Bronchial epithelial cell (primary cell): ENCODE measurements at regions not wholly inside any gene's neighbourhood (a gene's known extent, or its start where the extent isn't known, plus 50 kb on each side); places are given as distances from the start of the nearest gene placed in this dataset.

Experiments
- DNase-seq: peaks from one replicate; pipeline ENCODE4 v3.0.0-alpha.2; 2010; ENCODE audit warnings: low read depth
- FAIRE-seq: peaks from 2 replicates; lab custom pipeline; 2011; peaks lifted over from hg19 to GRCh38; lab: Jason Lieb, UNC
- H3K27me3 ChIP-seq: 2 replicates; pipeline ENCODE4 v1.5.1; 2011; ENCODE audit warnings: low read length; ENCODE audit not compliant: control insufficient read depth, insufficient read depth
- H3K36me3 ChIP-seq: 2 replicates; pipeline ENCODE4 v1.5.1; 2011; ENCODE audit warnings: low read length; ENCODE audit not compliant: control insufficient read depth, insufficient read depth
- H3K4me3 ChIP-seq: 2 replicates; pipeline ENCODE4 v1.5.1; 2011; ENCODE audit warnings: mild to moderate bottlenecking, low read depth, low read length, control low read depth
- TF ChIP-seq, protein P1 (sequence below): IDR thresholded peaks from 2 replicates; pipeline ENCODE4 v1.5.1; 2011; ENCODE audit warnings: mild to moderate bottlenecking, moderate library complexity, low read length, control low read depth, inconsistent platforms; ENCODE audit not compliant: insufficient read depth, severe bottlenecking

DNA sequence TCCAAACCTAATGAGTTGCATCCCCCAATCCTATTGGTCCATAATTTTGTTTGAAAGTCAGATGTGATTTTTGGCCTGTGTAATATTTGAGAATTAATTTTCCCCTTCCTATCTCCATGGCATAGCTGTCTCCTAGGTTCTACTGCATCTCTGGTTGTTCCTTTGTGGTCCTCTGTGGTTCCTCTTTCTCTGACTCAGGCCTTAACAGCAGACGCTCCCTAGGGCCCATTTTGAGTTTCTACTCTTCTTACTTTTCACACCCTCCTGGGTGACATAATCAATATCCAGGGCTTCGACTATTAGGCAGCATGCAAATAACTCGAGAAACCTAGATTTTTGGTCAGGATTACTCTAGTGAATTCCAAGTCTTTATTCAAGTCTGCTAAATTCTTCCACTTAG, 160.7 kb downstream of the RFC3 start:
- Histone ChIP-seq H3K36me3 (no peaks in the 10 kb centered on the region), H3K27me3 (no peaks in the 10 kb centered on the region), H3K4me3 (no peak overlapping the region)
- DNase-seq: no peak
- TF ChIP-seq, protein P1, sequence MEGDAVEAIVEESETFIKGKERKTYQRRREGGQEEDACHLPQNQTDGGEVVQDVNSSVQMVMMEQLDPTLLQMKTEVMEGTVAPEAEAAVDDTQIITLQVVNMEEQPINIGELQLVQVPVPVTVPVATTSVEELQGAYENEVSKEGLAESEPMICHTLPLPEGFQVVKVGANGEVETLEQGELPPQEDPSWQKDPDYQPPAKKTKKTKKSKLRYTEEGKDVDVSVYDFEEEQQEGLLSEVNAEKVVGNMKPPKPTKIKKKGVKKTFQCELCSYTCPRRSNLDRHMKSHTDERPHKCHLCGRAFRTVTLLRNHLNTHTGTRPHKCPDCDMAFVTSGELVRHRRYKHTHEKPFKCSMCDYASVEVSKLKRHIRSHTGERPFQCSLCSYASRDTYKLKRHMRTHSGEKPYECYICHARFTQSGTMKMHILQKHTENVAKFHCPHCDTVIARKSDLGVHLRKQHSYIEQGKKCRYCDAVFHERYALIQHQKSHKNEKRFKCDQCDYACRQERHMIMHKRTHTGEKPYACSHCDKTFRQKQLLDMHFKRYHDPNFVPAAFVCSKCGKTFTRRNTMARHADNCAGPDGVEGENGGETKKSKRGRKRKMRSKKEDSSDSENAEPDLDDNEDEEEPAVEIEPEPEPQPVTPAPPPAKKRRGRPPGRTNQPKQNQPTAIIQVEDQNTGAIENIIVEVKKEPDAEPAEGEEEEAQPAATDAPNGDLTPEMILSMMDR: no peak
- FAIRE-seq: no peak

- H3K27me3 ChIP-seq: no peaks in the 10 kb centered on the region
- H3K36me3 ChIP-seq: no peaks in the 10 kb centered on the region
- TF ChIP-seq, protein P1: no peak
- no peak for DNase-seq
- no peak overlapping the region for H3K4me3 ChIP-seq
- no peak for FAIRE-seq
These were observed 175.0 kb downstream of the RFC3 start for GRCh38 chr13:33992881-33993336.

DNA sequence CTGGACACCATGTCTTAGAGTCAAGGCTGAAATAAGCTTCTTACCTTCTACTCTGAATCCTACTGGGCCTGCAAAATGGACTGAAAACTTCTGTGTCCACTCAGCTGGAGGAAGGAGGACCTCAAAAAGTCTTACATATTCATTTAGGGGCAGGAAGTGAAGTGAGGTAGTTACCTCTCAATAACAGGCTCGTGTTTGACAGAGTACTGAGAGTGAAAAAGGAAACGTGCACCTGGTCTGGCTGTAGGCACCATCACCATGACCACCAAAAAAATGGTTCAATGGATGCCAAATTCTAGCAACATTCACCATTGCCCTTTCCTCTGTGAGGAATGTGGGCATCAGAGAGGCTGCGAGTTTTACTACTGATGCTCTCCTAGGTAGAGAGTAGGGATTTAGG, 176.2 kb downstream of the RFC3 start:
- H3K36me3 ChIP-seq: no peaks in the 10 kb centered on the region
- TF ChIP-seq, protein P1: no peak
- FAIRE-seq (no peak), DNase-seq (no peak)
- H3K4me3 ChIP-seq: no peak overlapping the region
- no peaks in the 10 kb centered on the region for H3K27me3 ChIP-seq

- TF ChIP-seq, protein P1: no peak
- Histone ChIP-seq H3K36me3 (no peaks in the 10 kb centered on the region), H3K4me3 (no peak overlapping the region), H3K27me3 (no peaks in the 10 kb centered on the region)
- FAIRE-seq: no peak
- DNase-seq: no peak
These were observed 177.0 kb downstream of the RFC3 start for GRCh38 chr13:33994826-33995502.

GRCh38 chr13:33996636-33997035, 178.7 kb downstream of the RFC3 start:
- no peaks in the 10 kb centered on the region for H3K27me3 ChIP-seq
- DNase-seq (no peak), FAIRE-seq (no peak)
- no peaks in the 10 kb centered on the region for H3K36me3 ChIP-seq
- TF ChIP-seq, protein P1: no peak
- H3K4me3 ChIP-seq: no peak overlapping the region

DNA sequence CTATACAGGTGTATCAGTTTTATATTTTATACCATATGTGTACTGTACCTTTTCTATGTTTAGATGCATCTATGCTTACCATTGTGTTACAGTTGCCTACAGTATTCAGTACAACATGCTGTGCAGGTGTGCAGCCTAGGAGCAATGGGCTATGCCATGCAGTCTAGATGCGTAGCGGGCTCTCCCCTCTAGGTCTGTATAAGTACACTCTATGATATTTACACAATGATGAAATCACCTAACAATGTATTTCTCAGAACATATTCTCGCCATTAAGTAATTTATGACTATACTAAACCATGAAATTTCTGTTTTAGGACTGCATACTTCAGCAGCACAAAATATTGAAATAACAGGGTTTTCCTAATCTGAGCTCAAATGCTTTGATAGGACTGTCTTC, 179.6 kb downstream of the RFC3 start:
- FAIRE-seq: no peak
- TF ChIP-seq, protein P1: no peak
- Histone ChIP-seq H3K27me3 (no peaks in the 10 kb centered on the region), H3K36me3 (no peaks in the 10 kb centered on the region), H3K4me3 (no peak overlapping the region)
- DNase-seq: peak; percentile 63
